ENCODE measurements at regions not wholly inside any gene's neighbourhood (a gene's known extent, or its start where the extent isn't known, plus 50 kb on each side); places are given as distances from the start of the nearest gene placed in this dataset.

DNA sequence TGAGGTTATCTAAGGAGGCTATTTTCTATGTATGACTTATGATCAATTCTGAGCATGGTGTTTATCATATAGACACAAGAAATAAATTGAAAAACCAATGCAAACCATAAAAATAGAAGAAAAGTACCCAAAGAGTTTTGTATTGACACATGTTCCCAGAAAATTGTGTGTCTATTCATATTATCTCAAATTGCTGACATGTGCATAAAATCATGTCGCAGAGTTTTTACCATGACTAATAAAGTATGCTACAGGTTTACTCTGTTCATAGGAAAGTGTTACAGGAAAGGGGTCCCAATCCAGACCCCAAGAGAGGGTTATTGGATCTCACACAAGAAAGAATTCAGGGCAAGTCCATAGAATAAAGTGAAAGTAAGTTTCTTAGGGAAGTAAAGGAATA lies 290.7 kb upstream of the NRXN1 start:
- intact Hi-C loops (cut with DNase I) = no loop called here
- no peak for DNase-seq

DNA sequence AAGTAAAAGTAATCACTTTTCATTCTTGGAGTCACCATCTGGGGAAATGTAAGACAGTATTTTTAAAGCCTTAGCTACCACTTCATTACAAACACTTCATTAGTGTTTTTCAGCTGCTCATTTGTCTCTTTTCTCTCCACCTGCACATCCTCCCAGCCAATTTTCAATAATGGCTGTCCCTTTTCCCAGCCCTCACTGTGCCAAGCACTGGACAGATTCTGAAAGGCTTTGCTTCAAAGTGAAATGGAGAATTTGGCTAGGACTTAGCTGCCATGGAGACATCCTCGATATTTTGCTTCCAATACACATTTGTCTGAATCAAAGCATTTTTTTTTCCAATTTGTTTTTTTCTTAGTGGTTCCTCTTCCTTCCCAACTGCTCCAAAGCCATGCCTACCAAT lies 272.4 kb upstream of the NRXN1 start:
- WGBS = 53% methylated on average over 1 of the region's 1 CpG
- DNase-seq (no peak), ATAC-seq (no peak)
- H3K27ac ChIP-seq (ENCODE audit: low read length) = no peak overlapping the region
- intact Hi-C loops (cut with DNase I) = no loop called here
- no peak overlapping the region for H3K4me3 ChIP-seq (ENCODE audit: low read length)
- no peaks in the 10 kb centered on the region for H3K9me3 ChIP-seq (ENCODE audit: control insufficient read depth, low read length)
- no peaks in the 10 kb centered on the region for H3K4me1 ChIP-seq (ENCODE audit: control insufficient read depth, insufficient read depth, low read length)
- H3K27me3 ChIP-seq (ENCODE audit: control insufficient read depth, insufficient read depth) = no peaks in the 10 kb centered on the region

More for the DNA sequence above, 290.7 kb upstream of the NRXN1 start:
- H3K4me3 ChIP-seq (ENCODE audit: low read length) = no peak overlapping the region
- no peaks in the 10 kb centered on the region for H3K4me1 ChIP-seq (ENCODE audit: control insufficient read depth, insufficient read depth, low read length)
- WGBS = 95% methylated on average over 1 of the region's 1 CpG
- no peaks in the 10 kb centered on the region for H3K27me3 ChIP-seq (ENCODE audit: control insufficient read depth, insufficient read depth)
- H3K27ac ChIP-seq (ENCODE audit: low read length) = no peak overlapping the region
- no peak for ATAC-seq
- no peaks in the 10 kb centered on the region for H3K9me3 ChIP-seq (ENCODE audit: control insufficient read depth, low read length)

- Histone ChIP-seq H3K4me3 (ENCODE audit: low read length) (no peak overlapping the region), H3K9me3 (ENCODE audit: control insufficient read depth, low read length) (no peaks in the 10 kb centered on the region), H3K27me3 (ENCODE audit: control insufficient read depth, insufficient read depth) (no peaks in the 10 kb centered on the region), H3K27ac (ENCODE audit: low read length) (no peak overlapping the region), H3K4me1 (ENCODE audit: control insufficient read depth, insufficient read depth, low read length) (no peaks in the 10 kb centered on the region)
- intact Hi-C loops (cut with DNase I) = no loop called here
- DNase-seq (no peak), ATAC-seq (no peak)
- WGBS = 82% methylated on average over 4 of the region's 4 CpGs
Measured at GRCh38 chr2:51301381-51301780, 269.4 kb upstream of the NRXN1 start.

DNA sequence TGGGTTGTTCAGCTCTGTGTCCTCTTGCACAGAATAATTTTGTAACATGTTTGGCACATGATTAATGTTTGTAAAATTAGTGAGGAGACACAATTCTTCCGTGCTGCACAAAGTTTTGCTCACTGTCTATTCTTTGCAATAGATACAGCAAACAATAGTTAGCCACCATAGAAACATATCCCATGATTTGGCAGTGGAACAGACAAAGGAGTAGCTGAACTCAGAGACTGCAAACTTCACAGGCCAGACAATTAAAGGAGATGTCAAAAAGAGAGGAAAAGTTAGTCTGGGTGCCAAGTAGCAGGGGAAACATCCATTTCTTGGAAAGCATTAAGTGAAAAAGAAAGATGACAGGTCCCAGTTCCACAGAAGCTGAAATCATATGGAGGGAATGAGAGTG lies 267.4 kb upstream of the NRXN1 start:
- Histone ChIP-seq H3K9me3 (ENCODE audit: control insufficient read depth, low read length) (no peaks in the 10 kb centered on the region), H3K4me1 (ENCODE audit: control insufficient read depth, insufficient read depth, low read length) (no peaks in the 10 kb centered on the region), H3K27me3 (ENCODE audit: control insufficient read depth, insufficient read depth) (no peaks in the 10 kb centered on the region), H3K27ac (ENCODE audit: low read length) (no peak overlapping the region), H3K4me3 (ENCODE audit: low read length) (no peak overlapping the region)
- no peak for DNase-seq
- ATAC-seq = no peak
- 48% methylated on average over 1 of the region's 1 CpG for WGBS
- intact Hi-C loops (cut with DNase I) = no loop called here

GRCh38 chr2:51297488-51297887 lies 265.6 kb upstream of the NRXN1 start:
- WGBS = 78% methylated on average over 1 of the region's 1 CpG
- no peaks in the 10 kb centered on the region for H3K4me1 ChIP-seq (ENCODE audit: control insufficient read depth, insufficient read depth, low read length)

DNA sequence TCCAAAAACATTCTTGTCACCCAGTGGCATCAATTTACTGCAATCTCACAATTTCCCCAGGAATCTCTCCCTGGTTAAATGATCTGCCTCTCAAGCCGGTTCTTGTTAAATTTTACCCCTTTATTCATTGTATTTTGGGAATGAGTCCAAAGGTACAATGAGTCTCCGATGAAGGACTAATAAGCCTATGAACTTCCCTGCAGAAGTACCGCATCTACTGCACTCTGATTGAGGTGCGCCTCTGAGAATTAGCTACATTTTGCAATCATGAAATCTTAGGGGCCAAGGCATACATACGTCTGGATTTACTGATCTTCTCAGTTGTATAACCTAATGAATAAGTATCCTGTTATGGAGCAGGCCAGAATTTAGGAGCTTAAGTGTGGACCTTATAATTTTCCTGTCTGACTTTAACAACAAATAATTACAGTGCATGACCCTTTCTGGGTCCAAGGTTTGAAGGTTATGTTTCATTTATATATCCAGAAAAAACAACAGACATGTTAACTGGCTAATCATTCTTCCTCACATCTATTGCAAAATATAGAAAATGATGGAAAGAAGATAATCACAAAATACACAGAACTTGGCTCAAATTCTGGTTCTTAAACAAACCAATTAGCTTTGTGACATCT lies 261.8 kb upstream of the NRXN1 start:
- ATAC-seq = no peak
- intact Hi-C loops (cut with DNase I) = no loop called here
- no peaks in the 10 kb centered on the region for H3K4me1 ChIP-seq (ENCODE audit: control insufficient read depth, insufficient read depth, low read length)
- no peaks in the 10 kb centered on the region for H3K9me3 ChIP-seq (ENCODE audit: control insufficient read depth, low read length)
- H3K27ac ChIP-seq (ENCODE audit: low read length) = no peak overlapping the region
- no peaks in the 10 kb centered on the region for H3K27me3 ChIP-seq (ENCODE audit: control insufficient read depth, insufficient read depth)
- DNase-seq = no peak
- no peak overlapping the region for H3K4me3 ChIP-seq (ENCODE audit: low read length)
- WGBS = 72% methylated on average over 5 of the region's 5 CpGs

More at GRCh38 chr2:51297488-51297887, 265.6 kb upstream of the NRXN1 start:
- intact Hi-C loops (cut with DNase I) = no loop called here
- Histone ChIP-seq H3K9me3 (ENCODE audit: control insufficient read depth, low read length) (no peaks in the 10 kb centered on the region), H3K27ac (ENCODE audit: low read length) (no peak overlapping the region), H3K27me3 (ENCODE audit: control insufficient read depth, insufficient read depth) (no peaks in the 10 kb centered on the region), H3K4me3 (ENCODE audit: low read length) (no peak overlapping the region)
- no peak for DNase-seq
- no peak for ATAC-seq

GRCh38 chr2:51291762-51292551 lies 260.0 kb upstream of the NRXN1 start:
- H3K9me3 ChIP-seq (ENCODE audit: control insufficient read depth, low read length) = no peaks in the 10 kb centered on the region
- no peak overlapping the region for H3K27ac ChIP-seq (ENCODE audit: low read length)
- ATAC-seq = no peak
- H3K4me1 ChIP-seq (ENCODE audit: control insufficient read depth, insufficient read depth, low read length) = no peaks in the 10 kb centered on the region
- H3K27me3 ChIP-seq (ENCODE audit: control insufficient read depth, insufficient read depth) = no peaks in the 10 kb centered on the region
- no peak for DNase-seq
- intact Hi-C loops (cut with DNase I) = no loop called here
- H3K4me3 ChIP-seq (ENCODE audit: low read length) = no peak overlapping the region
- 48% methylated on average over 5 of the region's 5 CpGs for WGBS

DNA sequence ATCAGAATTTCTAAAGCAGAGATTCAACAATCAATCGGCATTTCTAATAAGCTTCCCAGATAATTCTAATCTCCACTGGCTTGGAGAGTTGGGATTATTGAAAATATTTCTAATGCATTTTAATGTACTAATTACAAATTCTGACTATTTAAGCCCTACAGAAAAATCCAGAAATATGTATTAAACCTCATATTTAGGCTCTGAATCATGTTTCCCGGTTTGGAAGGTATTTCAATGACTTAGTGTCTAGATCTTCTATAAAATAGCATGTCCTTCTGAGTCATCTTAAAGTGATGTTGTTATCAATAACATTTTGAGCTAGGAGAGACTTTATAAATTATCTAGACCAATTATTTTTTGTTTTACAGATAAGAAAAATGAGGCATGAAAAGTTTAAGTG lies 258.8 kb upstream of the NRXN1 start:
- no peaks in the 10 kb centered on the region for H3K9me3 ChIP-seq (ENCODE audit: control insufficient read depth, low read length)
- H3K27me3 ChIP-seq (ENCODE audit: control insufficient read depth, insufficient read depth) = no peaks in the 10 kb centered on the region
- no peak overlapping the region for H3K27ac ChIP-seq (ENCODE audit: low read length)
- intact Hi-C loops (cut with DNase I) = no loop called here
- H3K4me1 ChIP-seq (ENCODE audit: control insufficient read depth, insufficient read depth, low read length) = no peaks in the 10 kb centered on the region
- 72% methylated on average over 2 of the region's 2 CpGs for WGBS
- no peak overlapping the region for H3K4me3 ChIP-seq (ENCODE audit: low read length)
- no peak for ATAC-seq
- DNase-seq = no peak

GRCh38 chr2:51289045-51289444 lies 257.1 kb upstream of the NRXN1 start:
- WGBS = 70% methylated on average over 1 of the region's 1 CpG
- Histone ChIP-seq H3K4me1 (ENCODE audit: control insufficient read depth, insufficient read depth, low read length) (no peaks in the 10 kb centered on the region), H3K9me3 (ENCODE audit: control insufficient read depth, low read length) (no peaks in the 10 kb centered on the region), H3K4me3 (ENCODE audit: low read length) (no peak overlapping the region), H3K27me3 (ENCODE audit: control insufficient read depth, insufficient read depth) (no peaks in the 10 kb centered on the region), H3K27ac (ENCODE audit: low read length) (no peak overlapping the region)
- intact Hi-C loops (cut with DNase I) = no loop called here
- DNase-seq = no peak
- ATAC-seq = no peak

DNA sequence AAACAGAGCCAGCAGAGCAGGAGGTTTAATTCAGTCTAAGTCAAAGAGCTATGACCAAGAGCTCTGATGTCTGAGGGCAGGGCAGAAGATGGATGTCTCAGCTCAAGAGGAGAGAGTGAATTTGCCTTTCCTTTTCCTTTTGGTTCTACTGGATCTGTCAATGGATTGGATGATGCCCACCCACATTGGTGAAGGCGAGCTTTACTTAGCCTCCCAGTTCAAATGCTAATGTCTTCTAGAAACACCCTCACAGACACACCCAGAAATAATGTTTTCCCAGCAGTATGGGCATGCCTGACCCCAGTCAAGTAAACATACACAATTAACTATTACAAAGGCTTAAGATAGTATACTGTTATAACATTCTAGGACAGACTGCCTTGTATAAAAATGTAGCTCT lies 236.3 kb upstream of the NRXN1 start:
- Histone ChIP-seq H3K4me1 (ENCODE audit: control insufficient read depth, insufficient read depth, low read length) (no peaks in the 10 kb centered on the region), H3K4me3 (ENCODE audit: low read length) (no peak overlapping the region), H3K27ac (ENCODE audit: low read length) (no peak overlapping the region), H3K9me3 (ENCODE audit: control insufficient read depth, low read length) (no peaks in the 10 kb centered on the region), H3K27me3 (ENCODE audit: control insufficient read depth, insufficient read depth) (no peaks in the 10 kb centered on the region)
- DNase-seq (no peak), ATAC-seq (no peak)
- intact Hi-C loops (cut with DNase I) = no loop called here
- WGBS = 95% methylated on average over 1 of the region's 1 CpG

DNA sequence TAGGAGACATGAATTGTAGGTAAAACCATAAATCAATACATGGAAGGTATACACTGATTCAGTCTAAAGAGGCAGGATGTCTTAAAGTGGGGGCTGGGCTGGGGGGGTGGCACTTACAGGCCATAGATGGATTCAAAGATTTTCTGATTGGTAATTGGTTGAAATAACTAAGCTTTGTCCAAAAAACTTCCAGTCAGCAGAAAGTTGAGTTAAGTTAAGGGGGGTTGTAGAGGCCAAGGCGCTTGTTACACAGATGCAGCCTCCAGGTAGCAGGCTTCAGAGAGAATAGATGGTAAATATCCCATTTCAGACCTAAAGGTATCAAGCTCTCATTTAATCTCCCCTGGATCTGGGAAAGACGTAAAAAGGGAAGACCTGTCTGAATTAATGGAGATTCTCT lies 233.6 kb upstream of the NRXN1 start:
- WGBS = 88% methylated on average over 2 of the region's 2 CpGs
- intact Hi-C loops (cut with DNase I) = no loop called here
- Histone ChIP-seq H3K27ac (ENCODE audit: low read length) (no peak overlapping the region), H3K4me1 (ENCODE audit: control insufficient read depth, insufficient read depth, low read length) (no peaks in the 10 kb centered on the region), H3K4me3 (ENCODE audit: low read length) (no peak overlapping the region), H3K27me3 (ENCODE audit: control insufficient read depth, insufficient read depth) (no peaks in the 10 kb centered on the region), H3K9me3 (ENCODE audit: control insufficient read depth, low read length) (no peaks in the 10 kb centered on the region)
- ATAC-seq (no peak), DNase-seq (no peak)
